WERI-Rb-1 (cell line): ENCODE measurements at regions not wholly inside any gene's neighbourhood (a gene's known extent, or its start where the extent isn't known, plus 50 kb on each side); places are given as distances from the start of the nearest gene placed in this dataset.

Experiments
- DNase-seq: peaks from one replicate; pipeline ENCODE4 v3.0.0-alpha.2; 2020
- H3K27ac ChIP-seq: fragments of 250-450 bp; sonication (Bioruptor Pico); 2 replicates; pipeline ENCODE4 v1.5.1; 2020; ENCODE audit warnings: mild to moderate bottlenecking, moderate library complexity
- H3K27me3 ChIP-seq: fragments of 250-450 bp; sonication (Bioruptor Pico); 2 replicates; pipeline ENCODE4 v1.5.1; 2021; ENCODE audit warnings: mild to moderate bottlenecking, low read depth, moderate library complexity; ENCODE audit not compliant: insufficient read depth, severe bottlenecking
- H3K36me3 ChIP-seq: fragments of 250-450 bp; sonication (Bioruptor Pico); 2 replicates; pipeline ENCODE4 v1.5.1; 2020; ENCODE audit warnings: mild to moderate bottlenecking, moderate library complexity
- H3K4me3 ChIP-seq: 2 replicates; pipeline ENCODE4 v1.5.1; 2011; ENCODE audit warnings: low read depth, mild to moderate bottlenecking, control low read depth, low read length
- H3K9me3 ChIP-seq: fragments of 250-450 bp; sonication (Bioruptor Pico); 2 replicates; pipeline ENCODE4 v1.5.1; 2021; ENCODE audit warnings: mild to moderate bottlenecking, moderate library complexity; ENCODE audit not compliant: severe bottlenecking
- CTCF ChIP-seq: IDR thresholded peaks from 2 replicates; pipeline ENCODE4 v1.5.1; 2011; ENCODE audit warnings: low read depth, mild to moderate bottlenecking, control low read depth, inconsistent platforms, low read length

- Histone ChIP-seq H3K36me3 (no peaks in the 10 kb centered on the region), H3K4me3 (no peak overlapping the region), H3K9me3 (no peaks in the 10 kb centered on the region), H3K27ac (no peak overlapping the region), H3K27me3 (peaks cover 36% of the 10 kb centered on the region)
- DNase-seq: no peak
- no peak for TF ChIP-seq CTCF
These were observed 467.9 kb upstream of the B3GAT1 start for GRCh38 chr11:134879931-134880330.

GRCh38 chr11:134879341-134879740 is 467.3 kb upstream of the B3GAT1 start:
- H3K27ac ChIP-seq: no peak overlapping the region
- peaks cover 32% of the 10 kb centered on the region for H3K27me3 ChIP-seq
- H3K36me3 ChIP-seq: no peaks in the 10 kb centered on the region
- TF ChIP-seq CTCF: no peak
- H3K9me3 ChIP-seq: no peaks in the 10 kb centered on the region
- no peak for DNase-seq
- no peak overlapping the region for H3K4me3 ChIP-seq

- Histone ChIP-seq H3K36me3 (no peaks in the 10 kb centered on the region), H3K4me3 (no peak overlapping the region), H3K9me3 (no peaks in the 10 kb centered on the region), H3K27ac (no peak overlapping the region), H3K27me3 (peaks cover 29% of the 10 kb centered on the region)
- TF ChIP-seq CTCF: no peak
- DNase-seq: no peak
These were observed 466.7 kb upstream of the B3GAT1 start for GRCh38 chr11:134878785-134879184.

GRCh38 chr11:134876226-134876625 is 464.2 kb upstream of the B3GAT1 start:
- DNase-seq: no peak
- no peak overlapping the region for H3K4me3 ChIP-seq
- no peaks in the 10 kb centered on the region for H3K36me3 ChIP-seq
- H3K9me3 ChIP-seq: no peaks in the 10 kb centered on the region
- H3K27me3 ChIP-seq: peaks cover 26% of the 10 kb centered on the region
- no peak overlapping the region for H3K27ac ChIP-seq
- TF ChIP-seq CTCF: no peak

GRCh38 chr11:134866981-134867675 is 455.1 kb upstream of the B3GAT1 start:
- Histone ChIP-seq H3K4me3 (no peak overlapping the region), H3K27ac (no peak overlapping the region), H3K9me3 (no peaks in the 10 kb centered on the region), H3K36me3 (no peaks in the 10 kb centered on the region), H3K27me3 (peaks cover 37% of the 10 kb centered on the region)
- no peak for DNase-seq
- no peak for TF ChIP-seq CTCF

- Histone ChIP-seq H3K27me3 (peaks cover 37% of the 10 kb centered on the region), H3K36me3 (no peaks in the 10 kb centered on the region), H3K9me3 (no peaks in the 10 kb centered on the region), H3K4me3 (no peak overlapping the region), H3K27ac (no peak overlapping the region)
- no peak for TF ChIP-seq CTCF
- no peak for DNase-seq
These were observed 454.2 kb upstream of the B3GAT1 start for GRCh38 chr11:134866215-134866614.
